CD4-positive, alpha-beta T cell treated with Interleukin-6 for 4 hours (primary cell): ENCODE measurements at regions not wholly inside any gene's neighbourhood (a gene's known extent, or its start where the extent isn't known, plus 50 kb on each side); places are given as distances from the start of the nearest gene placed in this dataset.

Experiments used
- DNase-seq: peaks from one replicate; pipeline ENCODE4 v3.0.0-alpha.2; 2020; ENCODE audit warnings: mixed read lengths

DNA sequence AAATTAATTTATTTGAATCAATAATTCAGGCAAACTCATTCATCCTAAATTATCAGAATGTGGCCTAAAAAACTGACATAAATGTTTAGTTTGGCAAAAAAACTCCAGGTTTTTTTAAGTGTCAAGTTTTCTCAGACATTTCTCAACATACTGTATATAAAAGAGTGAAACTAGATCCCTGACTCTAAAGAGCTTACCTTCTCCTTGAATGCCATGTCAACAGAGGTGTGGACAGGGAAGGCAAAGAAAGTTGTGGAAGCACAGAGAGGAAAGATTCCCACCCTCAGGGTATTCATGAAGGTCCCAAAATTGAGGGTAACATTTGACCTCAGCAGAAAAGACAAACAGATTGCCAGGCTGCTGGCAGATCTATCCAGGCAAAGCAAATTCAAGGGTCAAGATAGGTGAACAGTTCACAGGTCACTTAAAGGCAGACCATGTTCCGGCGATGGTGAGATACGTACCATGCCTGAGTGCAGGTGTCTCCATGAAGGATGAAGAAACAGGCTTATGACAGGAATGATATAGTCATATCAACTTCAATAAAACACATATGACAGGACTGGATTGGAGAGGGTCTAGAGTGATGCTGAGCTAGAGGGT lies 1638.3 kb upstream of the ZEB2 start:
- no peak for DNase-seq

DNA sequence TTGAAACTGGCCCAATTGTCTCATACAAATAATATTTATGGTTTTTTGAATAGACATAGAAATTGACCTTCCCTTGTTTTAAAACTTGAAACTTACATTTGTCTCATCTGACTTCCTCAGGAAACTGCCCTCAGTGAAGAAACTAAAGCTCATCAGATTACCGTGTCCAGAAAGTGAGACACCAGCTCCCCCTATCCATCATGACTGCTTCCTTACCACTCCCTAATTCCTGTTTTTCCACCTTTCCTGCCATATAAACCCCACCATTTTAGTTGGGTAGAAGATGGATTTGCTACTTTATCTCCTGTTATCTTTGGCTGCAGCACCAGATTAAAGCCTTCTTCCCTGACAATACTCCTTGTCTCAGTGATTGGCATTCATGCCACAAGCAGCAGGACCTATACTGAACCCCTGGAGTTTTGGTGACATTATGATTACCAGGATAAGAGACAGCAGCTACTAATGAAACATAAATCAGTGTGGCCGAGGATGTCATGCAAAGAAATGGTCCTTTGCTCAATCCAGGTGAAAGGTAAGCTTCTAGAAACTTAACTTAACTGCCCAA lies 1627.6 kb upstream of the ZEB2 start:
- DNase-seq = no peak

DNA sequence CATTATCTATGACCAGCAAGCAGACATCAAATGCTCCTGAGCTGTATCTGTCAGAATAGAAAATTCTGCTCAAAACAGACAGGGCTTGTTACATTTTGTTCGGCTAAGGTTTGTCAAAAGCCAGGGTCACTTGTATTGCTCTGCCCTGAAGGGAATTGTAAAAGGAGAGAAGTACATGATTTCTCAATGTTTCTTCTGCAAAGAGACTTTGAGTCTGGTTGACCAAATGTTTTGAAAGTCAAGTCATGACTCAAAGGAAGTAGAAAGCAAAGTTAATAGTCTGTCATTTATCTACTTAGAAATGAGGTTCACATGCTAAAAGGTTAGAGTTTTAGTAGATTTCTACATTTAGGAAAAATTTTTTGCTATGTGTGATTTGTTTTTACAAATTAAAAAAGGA lies 1624.1 kb upstream of the ZEB2 start:
- DNase-seq = no peak

DNA sequence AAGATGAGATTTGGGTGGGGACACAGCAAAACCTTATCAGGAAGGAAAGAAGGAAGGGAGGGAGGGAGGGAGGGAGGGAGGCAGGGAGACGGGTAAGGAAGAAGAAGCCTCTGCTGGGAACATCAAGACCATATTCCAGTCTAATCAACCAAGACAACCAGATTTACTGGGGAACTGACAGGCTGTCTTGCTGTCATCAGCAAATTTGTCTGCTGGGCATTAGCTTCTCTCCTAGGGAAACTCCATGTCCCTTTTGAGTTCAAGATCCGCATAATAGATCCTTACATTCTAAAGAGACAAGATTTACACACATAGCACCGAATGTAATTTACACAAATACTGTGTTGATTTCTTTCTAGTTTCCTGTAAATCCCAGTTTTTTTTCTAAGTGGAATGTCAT lies 1618.9 kb upstream of the ZEB2 start:
- DNase-seq = no peak

DNA sequence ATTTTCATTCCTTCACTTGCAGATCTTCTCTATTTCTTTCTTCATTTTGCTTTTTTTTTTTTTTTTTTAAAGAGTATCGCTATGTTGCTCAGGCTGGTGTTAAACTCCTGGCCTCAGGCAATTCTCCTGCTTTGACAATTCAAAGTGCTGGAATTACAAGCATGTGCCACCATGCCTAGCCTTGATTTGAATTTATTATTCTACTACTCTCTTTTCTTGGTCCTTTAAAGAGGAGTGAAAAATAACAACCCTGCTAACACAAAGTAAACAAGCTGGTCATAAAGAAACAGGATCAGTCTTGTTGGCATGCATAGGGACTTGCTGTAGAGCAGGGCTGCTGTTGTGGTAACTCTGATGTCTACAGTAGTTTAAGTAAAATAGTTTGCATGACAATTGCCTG lies 1615.3 kb upstream of the ZEB2 start:
- no peak for DNase-seq

DNA sequence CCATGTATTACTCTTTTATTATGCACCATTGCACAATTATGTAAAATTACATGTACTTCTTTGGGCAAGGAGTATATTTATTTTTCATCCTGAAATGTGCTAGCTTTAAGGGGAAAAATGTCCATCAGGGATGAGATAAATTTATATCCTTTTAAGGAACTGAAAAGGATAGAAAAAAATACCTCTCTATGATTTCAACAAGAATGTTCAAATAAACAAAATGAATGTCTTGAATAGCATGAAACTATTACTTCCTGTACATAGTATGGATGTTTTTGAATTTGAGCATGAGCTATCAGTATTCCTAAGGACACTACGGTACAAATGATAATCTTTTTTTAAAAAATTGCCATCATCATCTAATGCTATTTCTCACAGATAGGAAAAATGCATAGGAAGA lies 1611.9 kb upstream of the ZEB2 start:
- no peak for DNase-seq

DNA sequence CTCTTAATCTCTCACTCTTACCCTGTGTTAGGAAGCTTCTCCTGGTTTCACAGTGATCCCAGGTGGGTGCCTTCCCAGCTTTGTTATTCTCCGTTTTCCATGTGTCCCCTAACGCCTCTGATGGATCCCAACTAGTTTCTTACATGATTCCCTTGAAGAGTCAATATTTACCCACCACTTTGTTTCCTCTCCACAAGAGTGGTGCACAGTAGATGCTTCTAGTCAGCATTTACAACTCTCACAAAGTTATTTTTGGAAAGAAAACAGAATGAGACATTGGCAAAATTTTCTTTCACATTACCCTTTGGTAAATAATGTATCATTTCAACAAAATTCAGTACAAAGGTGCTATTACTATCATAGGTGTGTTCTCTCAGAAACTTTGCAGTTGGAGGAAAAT lies 1611.1 kb upstream of the ZEB2 start:
- DNase-seq = no peak

DNA sequence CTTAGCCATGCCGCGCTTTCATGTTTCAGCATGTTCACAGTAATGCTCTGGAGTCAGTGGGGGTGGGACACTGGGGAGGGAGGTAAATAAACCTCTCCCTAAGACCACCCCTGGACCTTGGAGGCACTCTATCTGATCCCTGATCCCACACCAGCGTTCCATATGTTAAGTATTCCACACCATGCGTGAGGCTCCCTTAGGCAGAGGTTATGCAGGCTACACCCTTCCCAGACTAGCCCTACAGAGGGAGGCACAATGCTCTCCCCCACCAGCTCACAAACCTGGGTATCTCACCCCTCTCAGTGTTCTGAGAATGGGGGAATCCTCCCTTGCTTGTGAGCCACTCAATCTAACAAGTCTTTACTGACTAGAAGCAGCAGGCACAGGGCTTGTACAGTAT lies 1610.4 kb upstream of the ZEB2 start:
- DNase-seq = no peak

DNA sequence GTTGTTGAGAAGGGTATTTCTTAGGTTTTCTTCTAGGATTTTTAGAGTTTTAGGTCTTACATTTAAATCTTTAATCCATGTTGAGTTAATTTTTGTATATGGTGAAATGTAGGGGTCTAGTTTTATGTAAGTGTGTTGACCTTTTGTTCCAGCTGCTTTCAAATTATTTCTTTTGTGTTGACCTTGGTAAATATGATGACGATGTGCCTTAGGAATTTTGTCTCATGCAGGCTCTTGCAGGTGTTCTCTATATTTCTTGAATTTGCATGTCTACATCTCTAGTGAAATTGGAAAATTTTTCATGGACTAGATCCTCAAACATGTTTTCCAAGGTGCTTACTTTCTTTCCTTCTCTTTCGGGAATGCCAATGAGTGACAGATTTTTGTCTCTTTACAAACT lies 1609.3 kb upstream of the ZEB2 start:
- no peak for DNase-seq

DNA sequence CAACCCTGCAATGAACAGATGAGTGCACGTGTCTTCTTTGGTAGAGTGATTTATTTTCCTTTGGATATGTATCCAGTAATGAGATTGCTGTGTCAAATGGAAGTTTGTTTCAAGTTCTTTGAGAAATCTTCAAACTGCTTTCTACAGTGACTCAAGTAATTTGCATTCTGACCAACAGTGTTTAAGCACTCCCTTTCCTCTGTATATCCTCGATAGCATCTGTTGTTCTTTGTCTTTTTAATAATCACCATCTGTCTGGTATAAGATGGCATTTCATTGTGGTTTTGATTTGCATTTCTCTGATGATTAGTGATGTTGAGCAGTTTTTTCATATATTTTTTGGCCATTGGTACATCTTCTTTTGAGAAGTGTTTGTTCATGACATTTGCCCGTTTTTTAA lies 1608.3 kb upstream of the ZEB2 start:
- no peak for DNase-seq

DNA sequence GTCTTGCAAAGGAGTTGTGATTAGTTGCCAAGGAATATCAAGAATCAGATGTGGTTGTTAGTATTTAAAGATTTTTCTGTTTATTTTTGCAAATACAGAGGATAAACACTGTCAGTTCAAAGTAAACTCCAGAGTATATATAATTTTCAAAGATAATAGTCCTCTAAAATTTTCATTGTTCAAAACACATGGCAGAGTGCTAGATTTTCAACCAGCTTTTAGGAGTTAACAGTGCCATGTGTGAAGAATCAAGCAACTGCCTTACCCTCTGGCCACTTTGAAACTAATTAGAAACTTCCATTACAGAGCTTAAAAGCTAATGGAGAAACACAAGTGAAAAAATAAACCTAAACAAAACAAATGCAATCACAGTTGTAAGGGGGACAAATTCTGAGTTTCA lies 1605.6 kb upstream of the ZEB2 start:
- no peak for DNase-seq

DNA sequence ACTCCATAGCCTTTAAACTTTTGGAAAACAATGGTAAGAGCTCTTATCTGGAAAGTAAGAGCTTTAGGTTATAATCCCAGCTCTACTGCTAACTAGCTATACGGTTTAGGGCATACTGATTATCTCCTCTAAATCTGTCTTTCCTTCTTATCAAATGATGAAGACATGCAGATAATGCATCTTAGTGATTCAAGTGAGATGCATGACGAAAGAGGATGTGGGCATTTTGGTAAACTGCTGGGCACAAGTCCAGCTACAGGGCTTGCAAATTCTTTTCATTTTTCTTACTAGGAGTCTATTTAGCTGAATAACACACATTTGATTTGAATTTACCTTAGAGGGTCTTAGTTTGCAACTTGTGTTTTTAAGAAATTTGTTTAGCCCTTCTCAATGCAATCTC lies 1604.8 kb upstream of the ZEB2 start:
- no peak for DNase-seq

DNA sequence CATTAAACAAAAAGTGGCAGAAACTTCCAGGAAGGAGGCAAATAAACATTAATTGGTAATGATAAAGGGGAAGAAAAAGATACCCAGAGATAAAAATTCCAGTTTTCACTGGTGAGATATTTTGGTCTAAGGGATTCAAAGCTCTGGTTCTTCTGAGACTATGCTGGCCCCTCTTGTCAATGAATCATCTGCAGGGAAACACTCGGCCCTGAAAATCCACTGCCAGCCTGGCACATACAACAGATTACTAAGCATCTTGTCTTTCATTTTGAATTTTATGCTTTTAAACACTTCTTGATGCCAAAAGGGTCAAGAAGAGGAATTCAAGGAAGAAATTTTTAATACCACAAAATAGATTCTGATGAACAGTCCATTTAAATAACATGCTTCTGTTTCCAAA lies 1603.8 kb upstream of the ZEB2 start:
- no peak for DNase-seq

DNA sequence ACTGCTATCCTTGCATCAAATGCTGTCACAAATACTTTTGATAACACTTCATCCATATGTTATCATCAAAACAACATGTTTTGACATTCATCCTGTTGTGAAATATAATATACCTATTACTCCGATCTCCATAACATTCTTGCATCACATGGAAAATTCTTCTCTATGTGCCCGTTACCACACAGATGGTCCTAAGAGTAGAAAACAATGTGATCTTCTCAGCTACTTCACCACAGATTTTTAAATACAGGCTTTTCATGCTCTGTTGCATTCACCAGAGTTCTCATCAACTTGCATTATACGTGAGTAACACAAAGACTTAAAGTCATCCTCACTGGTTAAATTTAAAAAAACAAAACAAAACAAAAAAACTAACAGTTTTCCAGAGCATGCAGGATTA lies 1603.3 kb upstream of the ZEB2 start:
- no peak for DNase-seq

DNA sequence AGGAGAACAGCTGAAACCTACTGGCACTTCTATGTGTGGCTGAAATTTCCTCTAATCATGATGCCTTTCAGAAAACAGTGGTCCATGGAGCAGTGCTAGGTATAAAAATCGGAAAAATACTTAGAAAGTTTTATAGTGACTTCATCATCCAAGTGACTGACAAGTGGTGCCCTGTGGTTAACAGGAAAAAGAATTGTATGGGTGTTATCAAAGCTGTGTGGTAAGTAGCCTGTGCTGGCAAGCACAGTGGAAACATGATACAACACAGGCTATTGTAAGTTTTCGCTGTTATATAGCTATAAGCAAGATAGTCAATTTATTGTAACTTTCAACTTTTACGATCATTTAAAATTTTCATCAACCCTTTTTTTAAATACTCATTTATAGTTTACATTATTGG lies 1599.7 kb upstream of the ZEB2 start:
- no peak for DNase-seq

DNA sequence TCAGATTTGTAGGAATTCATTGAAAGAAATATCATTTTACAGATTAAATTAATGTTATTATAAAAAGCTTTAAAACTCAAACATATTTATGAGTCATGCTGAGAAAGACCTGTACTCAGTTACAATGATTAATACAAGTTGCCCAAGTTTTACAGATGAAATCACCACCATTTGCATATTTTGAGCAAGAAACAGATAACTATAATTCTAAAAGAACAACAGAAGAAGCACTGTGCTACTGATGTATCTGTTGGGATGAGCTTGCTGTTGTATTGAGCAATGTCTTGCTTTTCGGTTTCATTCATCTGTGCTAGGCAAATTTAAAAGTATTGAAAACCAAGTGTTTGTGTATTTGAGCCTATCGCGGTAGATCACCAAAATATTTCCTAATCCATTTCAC lies 1589.1 kb upstream of the ZEB2 start:
- no peak for DNase-seq

DNA sequence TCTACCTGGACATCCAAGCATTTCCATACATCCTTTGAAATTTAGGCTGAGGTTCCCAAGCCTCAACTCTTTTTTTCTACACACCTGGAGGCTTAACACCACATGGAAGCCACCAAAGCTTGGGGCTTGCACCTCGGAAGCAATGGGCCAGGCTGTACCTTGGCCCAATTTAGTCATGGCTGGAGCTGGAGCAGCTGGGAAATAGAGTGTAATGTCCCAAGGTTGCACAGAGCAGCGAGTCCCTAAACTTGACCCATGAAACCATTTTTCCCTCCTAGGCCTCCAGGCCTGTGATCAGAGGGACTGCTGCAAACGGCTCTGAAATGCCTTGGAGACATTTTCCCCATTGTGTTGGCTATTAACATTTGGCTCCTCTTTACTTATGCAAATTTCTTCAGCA lies 1574.3 kb upstream of the ZEB2 start:
- DNase-seq = no peak

DNA sequence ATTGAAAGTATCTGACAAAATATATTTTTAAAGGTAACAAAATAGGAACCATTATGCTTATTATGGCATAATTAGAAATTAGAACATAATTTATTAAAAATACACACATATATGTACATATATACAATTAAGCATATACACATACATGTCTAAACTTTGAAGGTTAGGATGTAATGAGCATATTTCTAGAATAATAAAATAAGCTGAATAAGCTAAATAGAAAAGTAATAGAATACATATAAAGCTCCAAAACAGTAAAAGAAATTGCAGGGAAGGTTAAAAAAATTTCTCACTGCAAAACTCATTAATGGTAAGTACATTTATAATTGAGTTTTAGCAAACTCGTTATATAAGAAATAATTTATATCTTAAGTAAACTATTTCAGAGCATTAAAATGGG lies 1561.5 kb upstream of the ZEB2 start:
- no peak for DNase-seq

DNA sequence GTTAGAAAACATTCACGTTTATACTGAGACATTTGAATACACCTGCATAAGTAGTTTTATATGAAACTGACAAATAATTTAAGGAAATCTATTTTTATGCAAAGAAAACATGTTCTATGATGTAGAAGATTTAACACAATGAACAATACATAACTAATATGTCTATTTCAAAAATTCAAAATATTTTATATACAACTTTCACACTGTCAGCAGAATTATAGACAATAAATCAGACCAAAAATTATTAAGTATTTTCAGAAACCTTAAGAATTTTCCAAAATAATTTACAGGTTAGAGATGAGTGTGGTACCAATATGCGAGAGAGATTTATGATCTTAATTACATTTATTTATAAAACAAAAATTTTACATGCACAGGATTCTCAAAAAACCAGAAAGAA lies 1561.0 kb upstream of the ZEB2 start:
- DNase-seq = no peak

DNA sequence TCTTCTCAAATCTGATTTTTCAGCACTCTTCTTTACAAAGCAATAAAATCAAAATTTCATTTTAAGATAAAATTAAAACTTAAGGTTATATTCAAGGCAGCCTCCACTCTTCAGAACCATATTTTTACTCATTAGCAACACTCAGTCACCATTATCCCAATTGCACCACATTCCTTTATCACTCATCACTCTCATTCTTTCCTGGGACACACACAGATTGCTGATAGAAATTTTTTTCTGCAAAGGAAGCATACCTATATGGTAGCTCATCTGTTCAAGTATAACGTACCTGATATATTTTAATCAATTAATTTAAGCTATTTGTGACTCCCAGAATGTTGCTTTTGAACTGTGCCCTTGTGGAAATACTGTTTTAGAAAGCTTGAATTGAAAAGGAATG lies 1559.3 kb upstream of the ZEB2 start:
- no peak for DNase-seq

DNA sequence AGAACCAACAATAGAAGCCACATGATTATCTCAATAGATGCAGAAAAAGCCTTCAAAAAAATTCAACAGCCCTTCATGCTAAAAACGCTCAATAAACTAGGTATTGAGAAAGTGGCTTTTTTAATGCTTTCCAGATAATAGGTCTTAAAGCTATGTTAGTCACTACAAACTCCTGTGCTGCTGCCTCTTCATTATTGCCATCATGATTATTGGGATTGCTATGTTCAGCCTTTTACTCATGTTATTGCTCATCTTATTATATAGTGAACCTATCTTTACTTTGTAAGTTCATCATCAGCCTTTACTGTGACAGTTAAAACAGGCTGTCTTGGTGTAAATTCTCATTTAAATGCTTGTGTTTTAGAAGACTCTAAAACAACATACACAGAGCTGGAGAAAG lies 1557.2 kb upstream of the ZEB2 start:
- DNase-seq = no peak

DNA sequence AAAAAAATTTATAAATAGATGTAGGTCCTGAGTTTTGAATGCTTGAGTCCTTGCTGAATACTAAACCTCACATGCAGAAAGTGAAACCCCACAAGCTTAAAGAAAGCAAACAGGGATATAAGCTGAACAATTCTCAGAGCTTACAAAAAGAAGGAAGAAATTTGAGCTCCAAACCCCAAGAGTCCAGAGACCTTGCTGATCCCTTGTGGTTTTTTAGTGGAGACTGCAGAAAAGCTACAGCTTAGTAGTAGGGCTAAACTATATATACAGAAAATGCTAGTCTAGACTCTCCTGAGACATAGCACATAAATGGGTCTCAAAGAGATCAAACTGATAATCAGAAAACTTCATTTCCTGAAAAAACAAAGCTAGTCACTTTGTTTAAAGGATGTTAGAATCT lies 1548.1 kb upstream of the ZEB2 start:
- no peak for DNase-seq

DNA sequence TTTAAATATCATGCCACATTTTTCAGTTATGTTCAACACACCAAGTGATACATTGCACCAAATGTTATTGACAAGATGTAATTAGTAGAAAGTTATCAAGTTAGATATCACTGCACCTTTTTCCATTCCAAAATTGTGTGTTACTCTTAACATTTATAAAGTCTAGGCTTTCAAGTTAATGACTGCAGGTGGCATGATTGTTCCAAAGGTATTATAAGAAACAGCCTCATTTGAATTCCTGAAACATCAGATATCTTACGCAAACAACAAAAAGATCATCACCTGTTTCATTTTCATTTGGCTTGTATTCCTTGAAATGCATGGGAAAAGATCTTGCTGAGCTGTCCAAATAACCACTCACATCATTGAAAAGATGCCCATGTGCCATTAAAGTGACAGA lies 1528.2 kb upstream of the ZEB2 start:
- DNase-seq = no peak

DNA sequence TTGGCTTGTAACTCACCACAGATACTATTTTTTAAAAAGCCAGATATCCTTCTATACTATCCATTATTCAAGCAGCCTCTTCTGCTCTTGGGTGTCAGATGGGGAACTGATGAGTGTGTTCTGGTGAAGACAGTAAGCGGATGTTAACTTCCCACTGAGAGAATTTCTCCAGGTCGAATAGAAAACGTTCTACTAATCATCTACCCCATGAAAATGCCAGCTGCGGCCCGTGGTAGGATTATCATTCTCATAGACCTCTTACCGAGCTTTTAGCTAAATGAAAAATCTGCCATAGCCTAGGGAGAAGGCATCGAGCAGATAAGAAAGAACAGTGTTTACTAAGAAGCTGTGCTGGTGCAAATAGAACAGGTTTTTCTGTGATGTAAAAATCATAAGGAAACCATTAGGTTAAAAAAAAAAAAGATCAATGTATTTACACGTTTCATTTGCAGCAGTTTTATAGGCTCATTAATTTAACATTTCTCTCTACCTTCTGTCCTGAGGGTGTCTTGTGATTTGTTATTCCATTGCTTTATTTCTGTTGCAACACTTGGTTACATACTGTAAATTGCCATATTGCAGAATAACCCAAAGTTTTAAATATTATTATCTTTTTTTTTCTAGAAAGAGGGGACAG lies 1521.5 kb upstream of the ZEB2 start:
- no peak for DNase-seq

DNA sequence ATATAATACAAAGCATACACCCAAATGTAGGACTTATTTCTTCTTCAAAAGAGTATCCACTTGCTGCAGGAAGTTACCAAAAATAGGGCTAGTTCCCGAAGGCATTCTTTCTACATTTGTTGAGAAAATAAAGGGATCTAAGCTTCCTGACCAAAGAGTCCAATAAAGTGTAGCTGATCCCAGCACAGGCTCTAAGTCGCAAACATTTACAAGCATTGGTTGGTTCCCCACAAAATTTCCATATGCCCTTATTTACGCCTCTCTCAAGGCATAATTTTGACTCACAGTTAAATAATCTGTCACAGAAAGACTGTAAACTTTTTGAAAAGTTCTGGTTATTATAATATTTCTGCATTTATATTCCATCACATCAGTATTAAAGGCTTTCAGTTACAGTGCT lies 1520.1 kb upstream of the ZEB2 start:
- DNase-seq = no peak
